ENCODE measurements at regions not wholly inside any gene's neighbourhood (a gene's known extent, or its start where the extent isn't known, plus 50 kb on each side); places are given as distances from the start of the nearest gene placed in this dataset.
"Not testable (repeated sequence)": the region's sequence is repeated elsewhere in the genome, so short reads cannot be mapped to it uniquely, and the experiment has no call there.

DNA sequence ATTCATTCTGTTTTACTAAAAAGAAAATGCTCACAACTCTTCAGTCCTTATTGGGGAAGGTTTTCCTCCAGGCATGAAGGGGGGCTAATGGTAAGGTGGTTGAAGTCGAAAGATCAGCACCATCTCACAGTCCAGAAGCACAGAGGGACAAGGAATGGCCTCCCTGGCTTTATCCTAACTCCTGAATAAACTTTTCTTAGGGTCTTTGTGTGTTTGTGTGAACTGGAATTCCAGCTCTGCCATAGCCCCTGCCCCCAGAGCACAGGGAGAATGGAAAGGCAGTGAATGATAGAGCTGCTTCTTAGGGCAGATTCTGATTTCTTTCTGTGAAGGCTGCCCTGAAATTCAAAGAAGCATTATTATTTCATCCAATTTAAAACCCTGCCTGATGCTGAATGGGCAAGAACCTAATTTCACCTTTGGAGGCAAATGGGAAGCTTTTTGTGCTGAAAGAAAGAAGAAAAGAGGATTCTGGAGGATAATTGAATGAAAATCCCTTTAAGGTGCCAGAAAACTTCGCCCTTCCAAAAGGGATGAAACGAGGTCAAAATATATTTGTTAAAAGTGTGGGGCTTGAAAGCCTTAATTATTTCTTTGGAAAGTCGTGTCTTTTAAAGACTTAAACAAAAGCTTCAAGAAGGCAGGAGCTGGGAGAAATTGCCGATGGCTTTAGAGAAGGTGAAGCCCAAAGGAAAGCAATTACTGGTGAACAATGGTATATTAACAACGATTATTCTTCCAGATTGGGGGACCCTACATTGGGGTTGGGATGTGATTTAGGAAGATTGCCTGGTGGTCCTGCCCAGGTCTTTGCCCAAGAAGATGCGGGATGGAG, 259.9 kb upstream of the RGMA start:
- TF ChIP-seq, protein P1, sequence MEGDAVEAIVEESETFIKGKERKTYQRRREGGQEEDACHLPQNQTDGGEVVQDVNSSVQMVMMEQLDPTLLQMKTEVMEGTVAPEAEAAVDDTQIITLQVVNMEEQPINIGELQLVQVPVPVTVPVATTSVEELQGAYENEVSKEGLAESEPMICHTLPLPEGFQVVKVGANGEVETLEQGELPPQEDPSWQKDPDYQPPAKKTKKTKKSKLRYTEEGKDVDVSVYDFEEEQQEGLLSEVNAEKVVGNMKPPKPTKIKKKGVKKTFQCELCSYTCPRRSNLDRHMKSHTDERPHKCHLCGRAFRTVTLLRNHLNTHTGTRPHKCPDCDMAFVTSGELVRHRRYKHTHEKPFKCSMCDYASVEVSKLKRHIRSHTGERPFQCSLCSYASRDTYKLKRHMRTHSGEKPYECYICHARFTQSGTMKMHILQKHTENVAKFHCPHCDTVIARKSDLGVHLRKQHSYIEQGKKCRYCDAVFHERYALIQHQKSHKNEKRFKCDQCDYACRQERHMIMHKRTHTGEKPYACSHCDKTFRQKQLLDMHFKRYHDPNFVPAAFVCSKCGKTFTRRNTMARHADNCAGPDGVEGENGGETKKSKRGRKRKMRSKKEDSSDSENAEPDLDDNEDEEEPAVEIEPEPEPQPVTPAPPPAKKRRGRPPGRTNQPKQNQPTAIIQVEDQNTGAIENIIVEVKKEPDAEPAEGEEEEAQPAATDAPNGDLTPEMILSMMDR (IDR thresholded peaks at IDR 0.05; ENCODE audit: low read depth, low read length, missing control alignments), result no peak
- DNase-seq (ENCODE audit: extremely low read depth, low read depth), result no peak
- no peak overlapping the region for H3K4me3 ChIP-seq (replicated peaks; ENCODE audit: low read depth, low read length)

DNA sequence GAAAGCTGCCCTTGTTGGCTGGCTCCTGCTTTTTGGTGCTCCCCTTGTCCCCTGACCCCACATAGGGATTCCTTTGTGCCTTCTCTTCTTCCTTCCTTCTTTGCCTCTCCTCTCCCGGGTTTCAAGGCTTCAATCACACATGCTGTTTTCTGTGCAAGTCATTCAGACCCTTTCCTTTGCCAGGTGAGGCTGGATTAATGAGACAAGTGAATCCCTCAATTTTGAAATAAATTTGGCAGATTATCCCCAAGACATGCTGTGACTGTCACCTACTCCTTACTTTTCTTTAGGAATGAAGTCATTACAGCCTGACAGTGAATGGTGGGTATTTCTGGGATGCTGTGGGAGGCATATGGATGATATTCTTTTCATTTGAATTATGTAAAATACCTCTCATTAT, 259.0 kb upstream of the RGMA start:
- TF ChIP-seq, protein P1 (IDR thresholded peaks at IDR 0.05; ENCODE audit: low read depth, low read length, missing control alignments), result no peak
- no peak for DNase-seq (ENCODE audit: extremely low read depth, low read depth)
- H3K4me3 ChIP-seq (replicated peaks; ENCODE audit: low read depth, low read length), result no peak overlapping the region

DNA sequence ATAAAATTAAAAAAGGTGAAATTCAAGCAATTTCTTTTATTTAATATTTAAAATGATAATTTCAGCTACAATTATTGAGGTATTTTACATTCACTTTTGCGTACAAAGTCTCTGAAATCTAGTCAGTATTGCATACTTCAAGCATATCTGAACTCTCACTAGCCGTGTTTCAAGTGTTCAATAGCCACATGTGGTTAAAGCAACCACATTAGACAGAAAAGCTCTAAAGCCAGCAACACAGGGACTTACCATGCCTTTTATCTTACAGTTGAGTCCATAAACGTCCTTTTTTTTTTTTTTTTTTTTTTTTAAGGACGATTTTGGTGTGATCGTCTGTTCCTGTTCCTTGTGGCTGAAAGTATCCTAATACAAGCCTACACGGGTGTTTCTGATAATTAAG, 257.0 kb upstream of the RGMA start:
- no peak for DNase-seq (ENCODE audit: extremely low read depth, low read depth)
- TF ChIP-seq, protein P1 (IDR thresholded peaks at IDR 0.05; ENCODE audit: low read depth, low read length, missing control alignments), result no peak
- no peak overlapping the region for H3K4me3 ChIP-seq (replicated peaks; ENCODE audit: low read depth, low read length)

DNA sequence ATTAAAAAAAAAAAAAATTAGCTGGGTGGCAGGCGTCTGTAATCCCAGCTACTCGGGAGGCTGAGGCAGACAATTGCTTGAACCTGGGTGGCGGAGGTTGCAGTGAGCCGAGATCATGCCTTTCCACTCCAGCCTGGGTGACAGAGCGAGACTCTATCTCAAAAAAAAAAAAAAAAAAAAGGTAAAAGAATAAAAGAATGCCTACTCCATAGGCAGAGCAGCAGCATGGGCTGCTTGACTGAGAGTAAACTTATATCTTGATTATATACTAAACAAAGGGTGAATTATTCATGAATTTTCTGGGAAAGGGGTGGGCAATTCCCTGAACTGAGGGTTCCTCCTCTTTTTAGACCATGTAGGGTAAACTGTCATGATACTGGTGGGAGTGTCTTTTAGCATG, 254.4 kb upstream of the RGMA start:
- not testable (repeated sequence) for DNase-seq (ENCODE audit: extremely low read depth, low read depth); H3K4me3 ChIP-seq (replicated peaks; ENCODE audit: low read depth, low read length)

DNA sequence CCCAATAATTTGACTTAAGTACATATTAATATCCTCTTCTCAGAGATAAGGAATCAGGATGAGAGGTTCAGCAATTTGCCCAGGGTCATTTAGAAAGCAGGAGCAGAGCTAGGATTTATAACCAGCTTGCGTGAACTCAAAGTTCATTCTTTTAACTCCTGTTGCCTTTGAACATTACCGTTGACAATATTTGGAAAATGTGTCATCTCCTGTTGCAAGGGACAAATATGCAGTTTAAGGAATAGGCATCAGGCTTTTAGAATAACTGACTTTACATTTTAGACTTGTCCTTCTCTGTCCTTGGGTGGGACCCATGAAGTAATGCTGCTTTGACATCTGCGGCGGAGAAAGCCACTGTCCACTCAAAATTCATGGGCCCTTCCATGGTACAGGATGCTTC, 252.2 kb upstream of the RGMA start:
- TF ChIP-seq, protein P1 (IDR thresholded peaks at IDR 0.05; ENCODE audit: low read depth, low read length, missing control alignments), result no peak
- DNase-seq (ENCODE audit: extremely low read depth, low read depth), result no peak
- H3K4me3 ChIP-seq (replicated peaks; ENCODE audit: low read depth, low read length), result no peak overlapping the region

DNA sequence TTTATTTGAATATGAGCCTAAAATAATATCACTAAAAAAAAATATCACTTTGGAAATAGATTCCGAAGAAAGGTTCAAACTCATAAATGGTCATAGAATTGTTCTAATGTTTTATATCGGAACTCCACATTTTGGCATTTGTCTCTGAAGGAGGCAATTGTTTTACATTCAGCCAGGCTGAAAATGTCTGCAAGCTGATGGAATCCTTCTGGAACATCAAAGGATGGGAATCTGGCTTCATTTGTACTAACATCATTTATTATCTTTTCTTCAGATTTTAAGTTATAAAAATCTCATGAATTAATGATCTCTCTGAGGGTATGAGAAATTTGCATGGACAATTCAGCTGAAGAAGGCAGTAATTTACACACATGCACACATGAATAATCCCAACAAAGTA, 251.4 kb upstream of the RGMA start:
- TF ChIP-seq, protein P1 (IDR thresholded peaks at IDR 0.05; ENCODE audit: low read depth, low read length, missing control alignments), result no peak
- H3K4me3 ChIP-seq (replicated peaks; ENCODE audit: low read depth, low read length), result no peak overlapping the region
- DNase-seq (ENCODE audit: extremely low read depth, low read depth), result no peak

DNA sequence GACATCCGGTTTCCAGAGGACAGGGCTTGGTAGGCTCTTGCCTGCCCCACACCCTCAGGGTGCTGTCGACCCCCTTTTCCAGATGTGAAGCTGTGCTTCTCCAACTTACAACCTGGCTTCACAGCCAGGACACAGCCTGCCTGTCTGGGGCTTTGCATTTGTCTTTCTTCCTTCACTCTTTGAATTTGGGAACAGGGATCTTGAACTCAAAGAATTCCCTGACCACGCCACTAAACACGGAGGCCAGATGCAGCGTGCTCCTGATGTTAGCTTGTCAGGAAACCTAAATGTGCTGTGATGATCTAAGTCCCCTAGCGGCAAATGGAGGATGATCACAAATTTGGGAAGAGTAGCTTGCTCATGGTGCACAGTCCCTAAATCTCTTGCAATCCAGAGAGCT, 244.8 kb upstream of the RGMA start:
- no peak overlapping the region for H3K4me3 ChIP-seq (replicated peaks; ENCODE audit: low read depth, low read length)
- no peak for DNase-seq (ENCODE audit: extremely low read depth, low read depth)
- TF ChIP-seq, protein P1 (IDR thresholded peaks at IDR 0.05; ENCODE audit: low read depth, low read length, missing control alignments), result no peak

DNA sequence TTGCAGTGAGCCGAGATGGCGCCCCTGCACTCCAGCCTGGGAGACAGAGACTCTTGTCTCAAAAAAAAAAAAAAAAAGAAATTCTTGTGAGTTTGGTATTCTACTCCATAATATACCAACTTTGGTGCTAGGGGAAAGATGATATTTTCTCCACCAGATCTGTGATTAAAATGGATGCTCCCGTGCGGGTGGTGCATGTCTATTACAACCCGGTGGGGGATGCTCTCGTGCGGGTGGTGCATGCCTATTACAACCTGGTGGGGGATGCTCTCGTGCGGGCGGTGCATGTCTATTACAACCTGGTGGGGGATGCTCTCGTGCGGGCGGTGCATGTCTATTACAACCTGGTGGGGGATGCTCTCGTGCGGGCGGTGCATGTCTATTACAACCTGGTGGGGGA, 244.1 kb upstream of the RGMA start:
- DNase-seq (ENCODE audit: extremely low read depth, low read depth); H3K4me3 ChIP-seq (replicated peaks; ENCODE audit: low read depth, low read length): not testable (repeated sequence)
